Type B pancreatic cell (in vitro differentiated cells): ENCODE measurements at regions not wholly inside any gene's neighbourhood (a gene's known extent, or its start where the extent isn't known, plus 50 kb on each side); places are given as distances from the start of the nearest gene placed in this dataset.

Experiments used
- DNase-seq: peaks from one replicate; pipeline ENCODE4 v3.0.0; 2021; ENCODE audit warnings: mixed read lengths; ENCODE audit not compliant: unreplicated experiment; ENCODE audit errors: extremely low spot score
- H3K27ac Mint-ChIP-seq: 2 replicates; pipeline ENCODE4 v1.8.0; 2021; ENCODE audit warnings: mild to moderate bottlenecking, mixed read lengths
- H3K27me3 Mint-ChIP-seq: 2 replicates; pipeline ENCODE4 v1.8.0; 2021; ENCODE audit warnings: mixed read lengths
- H3K36me3 Mint-ChIP-seq: 2 replicates; pipeline ENCODE4 v1.8.0; 2021; ENCODE audit warnings: mixed read lengths
- H3K4me1 Mint-ChIP-seq: one replicate; pipeline ENCODE4 v1.8.0; 2021; ENCODE audit warnings: mixed read lengths; ENCODE audit not compliant: unreplicated experiment
- H3K4me3 Mint-ChIP-seq: 2 replicates; pipeline ENCODE4 v1.8.0; 2021; ENCODE audit warnings: mild to moderate bottlenecking, mixed read lengths
- H3K9me3 Mint-ChIP-seq: 2 replicates; pipeline ENCODE4 v1.8.0; 2021; ENCODE audit warnings: mixed read lengths
- TF ChIP-seq, protein P1 (sequence below): fragments of 200-600 bp; sonication (generic); conservative IDR thresholded peaks from 2 replicates; pipeline ENCODE4 v1.5.0; 2021; ENCODE audit warnings: antibody characterized with exemption, mild to moderate bottlenecking

DNA sequence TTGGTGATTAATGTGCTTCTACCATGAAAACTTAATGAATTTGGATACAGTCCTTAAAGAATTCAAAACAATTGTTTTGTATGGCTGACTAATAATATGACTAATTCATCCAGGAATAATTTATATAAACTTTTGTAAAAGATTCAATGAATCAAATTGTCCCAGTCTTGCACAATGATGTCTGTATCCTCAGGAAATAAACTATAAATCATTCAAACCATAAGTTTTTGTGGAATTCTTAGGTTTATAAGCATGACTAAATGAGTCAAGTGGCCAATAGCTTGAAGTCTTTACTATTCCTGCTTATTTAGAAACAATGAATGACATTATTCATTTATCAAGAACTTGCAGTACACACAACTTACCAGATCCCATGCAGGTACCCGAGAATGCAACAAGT is 935.0 kb upstream of the INTU start:
- H3K4me3 Mint-ChIP-seq = no peak overlapping the region
- TF ChIP-seq, protein P1, sequence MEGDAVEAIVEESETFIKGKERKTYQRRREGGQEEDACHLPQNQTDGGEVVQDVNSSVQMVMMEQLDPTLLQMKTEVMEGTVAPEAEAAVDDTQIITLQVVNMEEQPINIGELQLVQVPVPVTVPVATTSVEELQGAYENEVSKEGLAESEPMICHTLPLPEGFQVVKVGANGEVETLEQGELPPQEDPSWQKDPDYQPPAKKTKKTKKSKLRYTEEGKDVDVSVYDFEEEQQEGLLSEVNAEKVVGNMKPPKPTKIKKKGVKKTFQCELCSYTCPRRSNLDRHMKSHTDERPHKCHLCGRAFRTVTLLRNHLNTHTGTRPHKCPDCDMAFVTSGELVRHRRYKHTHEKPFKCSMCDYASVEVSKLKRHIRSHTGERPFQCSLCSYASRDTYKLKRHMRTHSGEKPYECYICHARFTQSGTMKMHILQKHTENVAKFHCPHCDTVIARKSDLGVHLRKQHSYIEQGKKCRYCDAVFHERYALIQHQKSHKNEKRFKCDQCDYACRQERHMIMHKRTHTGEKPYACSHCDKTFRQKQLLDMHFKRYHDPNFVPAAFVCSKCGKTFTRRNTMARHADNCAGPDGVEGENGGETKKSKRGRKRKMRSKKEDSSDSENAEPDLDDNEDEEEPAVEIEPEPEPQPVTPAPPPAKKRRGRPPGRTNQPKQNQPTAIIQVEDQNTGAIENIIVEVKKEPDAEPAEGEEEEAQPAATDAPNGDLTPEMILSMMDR = no peak
- DNase-seq = no peak
- H3K27me3 Mint-ChIP-seq = no peaks in the 10 kb centered on the region
- H3K4me1 Mint-ChIP-seq = no peaks in the 10 kb centered on the region
- no peak overlapping the region for H3K27ac Mint-ChIP-seq
- no peaks in the 10 kb centered on the region for H3K9me3 Mint-ChIP-seq
- H3K36me3 Mint-ChIP-seq = no peaks in the 10 kb centered on the region

DNA sequence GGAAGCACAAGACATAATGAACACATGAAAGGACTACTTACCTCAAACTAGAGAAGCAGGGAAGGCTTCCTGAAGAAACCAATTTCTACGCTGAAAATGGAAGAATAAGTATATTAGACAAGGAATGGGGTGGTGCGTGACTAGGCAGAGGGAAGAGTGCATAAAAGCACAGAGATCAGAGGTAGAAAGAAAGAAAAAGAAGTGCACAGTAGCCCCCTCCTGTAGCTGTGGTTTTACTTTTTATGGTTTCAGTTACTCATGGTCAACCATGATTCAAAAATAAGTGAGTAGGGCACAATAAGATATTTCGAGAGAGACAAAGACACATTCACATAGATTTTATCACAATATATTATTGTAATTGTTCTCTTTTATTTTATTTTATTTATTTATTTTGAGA is 934.5 kb upstream of the INTU start:
- TF ChIP-seq, protein P1 = no peak
- Mint-ChIP-seq H3K27ac (no peak overlapping the region), H3K27me3 (no peaks in the 10 kb centered on the region), H3K36me3 (no peaks in the 10 kb centered on the region), H3K9me3 (no peaks in the 10 kb centered on the region), H3K4me1 (no peaks in the 10 kb centered on the region), H3K4me3 (no peak overlapping the region)
- DNase-seq = no peak

DNA sequence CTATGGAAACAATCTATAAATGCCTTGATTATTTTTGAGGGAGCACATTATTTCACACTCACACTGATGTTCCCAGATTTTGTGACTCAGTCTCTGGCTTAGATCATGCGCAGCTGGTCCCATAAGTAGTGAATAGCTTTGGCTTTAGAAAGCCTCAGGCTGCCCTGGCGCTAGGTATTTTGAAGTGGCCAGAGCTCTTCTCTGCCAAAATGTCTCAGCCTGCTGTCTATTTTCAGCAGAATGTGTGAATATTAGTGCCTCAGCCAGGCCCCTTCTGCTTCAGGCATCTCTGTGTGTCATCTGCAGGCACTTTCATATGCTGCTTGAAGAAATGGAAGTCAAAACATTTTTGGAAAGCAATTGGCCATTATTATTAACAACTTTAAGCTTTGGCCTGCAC is 931.0 kb upstream of the INTU start:
- H3K4me3 Mint-ChIP-seq = no peak overlapping the region
- no peaks in the 10 kb centered on the region for H3K36me3 Mint-ChIP-seq
- no peak overlapping the region for H3K27ac Mint-ChIP-seq
- no peaks in the 10 kb centered on the region for H3K4me1 Mint-ChIP-seq
- no peaks in the 10 kb centered on the region for H3K9me3 Mint-ChIP-seq
- no peaks in the 10 kb centered on the region for H3K27me3 Mint-ChIP-seq
- TF ChIP-seq, protein P1 = no peak
- DNase-seq = no peak

DNA sequence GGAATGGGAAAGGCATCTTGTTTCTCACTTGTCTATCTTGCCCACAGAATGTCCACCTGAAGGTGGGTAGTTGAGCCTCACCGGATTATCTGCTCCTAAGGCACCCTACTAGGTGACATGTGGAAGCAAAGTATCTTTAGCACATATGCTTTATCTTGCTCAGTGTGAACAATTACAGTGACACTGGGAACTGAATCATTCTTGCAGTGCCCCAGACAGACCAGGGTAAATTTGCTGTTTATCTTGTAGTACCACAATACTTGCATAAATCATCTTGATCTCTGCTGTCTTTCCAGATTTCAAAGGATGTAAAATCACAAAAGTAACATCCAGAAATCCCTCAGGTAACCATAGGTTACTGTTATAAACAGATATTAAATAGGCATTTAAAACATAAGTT is 930.0 kb upstream of the INTU start:
- no peaks in the 10 kb centered on the region for H3K27me3 Mint-ChIP-seq
- no peak overlapping the region for H3K4me3 Mint-ChIP-seq
- H3K4me1 Mint-ChIP-seq = no peaks in the 10 kb centered on the region
- TF ChIP-seq, protein P1 = no peak
- no peaks in the 10 kb centered on the region for H3K9me3 Mint-ChIP-seq
- no peak for DNase-seq
- no peak overlapping the region for H3K27ac Mint-ChIP-seq
- no peaks in the 10 kb centered on the region for H3K36me3 Mint-ChIP-seq

DNA sequence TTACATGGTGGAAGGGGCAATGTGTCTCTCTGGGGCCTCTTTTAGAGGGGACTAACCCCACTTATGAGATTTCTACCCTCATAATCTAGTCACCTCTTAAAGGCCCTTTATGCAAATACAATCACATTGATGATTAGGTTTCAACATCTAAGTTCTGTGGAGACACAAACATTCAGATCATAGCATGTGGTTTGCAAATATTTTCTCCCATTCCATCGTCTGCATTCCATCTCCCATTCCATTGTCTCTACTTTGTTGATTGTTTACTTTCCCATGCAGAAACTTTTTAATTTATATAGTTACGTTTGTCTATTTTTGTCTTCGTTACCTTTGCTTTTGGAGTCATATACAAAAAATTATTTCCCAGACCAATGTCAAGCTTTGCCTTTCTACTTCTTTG is 927.5 kb upstream of the INTU start:
- Mint-ChIP-seq H3K27ac (no peak overlapping the region), H3K27me3 (no peaks in the 10 kb centered on the region), H3K4me3 (no peak overlapping the region), H3K36me3 (no peaks in the 10 kb centered on the region), H3K9me3 (no peaks in the 10 kb centered on the region), H3K4me1 (no peaks in the 10 kb centered on the region)
- no peak for DNase-seq
- TF ChIP-seq, protein P1 = no peak

DNA sequence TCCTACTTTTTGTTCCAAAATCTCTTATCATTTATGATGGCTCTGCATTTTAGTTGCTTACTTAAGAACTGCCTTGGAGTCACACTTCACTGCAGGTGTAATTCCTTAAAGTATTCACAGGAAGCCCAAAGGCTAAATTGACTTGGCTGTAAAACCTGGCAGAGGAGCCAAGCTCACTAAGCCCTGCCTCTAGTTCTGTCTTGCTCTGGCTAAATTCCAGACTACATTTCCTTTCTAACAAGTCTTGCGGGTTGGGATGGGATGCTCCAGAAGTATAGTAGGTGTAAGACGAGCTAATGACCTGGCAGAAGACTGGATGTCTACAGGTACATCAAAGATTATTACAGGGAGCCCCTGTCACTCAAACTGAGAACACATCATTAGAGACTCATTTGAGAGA is 924.0 kb upstream of the INTU start:
- no peak overlapping the region for H3K4me3 Mint-ChIP-seq
- TF ChIP-seq, protein P1 = no peak
- H3K9me3 Mint-ChIP-seq = no peaks in the 10 kb centered on the region
- no peaks in the 10 kb centered on the region for H3K27me3 Mint-ChIP-seq
- no peaks in the 10 kb centered on the region for H3K36me3 Mint-ChIP-seq
- H3K4me1 Mint-ChIP-seq = no peaks in the 10 kb centered on the region
- DNase-seq = no peak
- H3K27ac Mint-ChIP-seq = no peak overlapping the region
